Mesenchymal stem cell (in vitro differentiated cells and primary cell): ENCODE measurements at regions not wholly inside any gene's neighbourhood (a gene's known extent, or its start where the extent isn't known, plus 50 kb on each side); places are given as distances from the start of the nearest gene placed in this dataset.

Experiments used
- DNase-seq: peaks from one replicate; pipeline ENCODE4 v3.0.0-alpha.2; 2013
- H2AFZ ChIP-seq: one replicate; pipeline ENCODE4 v1.6.1; 2013; ENCODE audit warnings: low read depth, mild to moderate bottlenecking, control low read depth, inconsistent platforms, low read length, moderate library complexity
- H2AK5ac ChIP-seq: 2 replicates; pipeline ENCODE4 v1.6.1; 2013; ENCODE audit warnings: low read length, moderate library complexity, mild to moderate bottlenecking, inconsistent platforms; ENCODE audit not compliant: severe bottlenecking
- H2BK120ac ChIP-seq: one replicate; pipeline ENCODE4 v1.6.1; 2013; ENCODE audit warnings: low read depth, mild to moderate bottlenecking, inconsistent platforms, low read length, moderate library complexity
- H2BK12ac ChIP-seq, 2 experiments: one replicate each; pipeline ENCODE4 v1.6.1; 2013; ENCODE audit warnings: inconsistent platforms in 2 of 2, low read length in 2 of 2, mild to moderate bottlenecking in 2 of 2, moderate library complexity in 2 of 2, control low read depth in 1 of 2
- H2BK15ac ChIP-seq: one replicate; pipeline ENCODE4 v1.6.1; 2013; ENCODE audit warnings: mild to moderate bottlenecking, low read depth, inconsistent platforms; ENCODE audit not compliant: poor library complexity, severe bottlenecking
- H2BK5ac ChIP-seq: 2 replicates; pipeline ENCODE4 v1.6.1; 2013; ENCODE audit warnings: low read depth, mild to moderate bottlenecking, low read length, control low read depth, inconsistent platforms; ENCODE audit not compliant: poor library complexity, severe bottlenecking
- H3K14ac ChIP-seq, 2 experiments: one replicate each; pipeline ENCODE4 v1.6.1; 2013; ENCODE audit warnings: inconsistent platforms in 2 of 2, low read length in 2 of 2, control low read depth in 1 of 2, mild to moderate bottlenecking in 1 of 2, moderate library complexity in 1 of 2
- H3K18ac ChIP-seq, 2 experiments: one replicate each; pipeline ENCODE4 v1.6.1; 2013; ENCODE audit warnings: inconsistent platforms in 2 of 2, low read length in 2 of 2, control low read depth in 1 of 2, low read depth in 1 of 2, mild to moderate bottlenecking in 1 of 2
- H3K23ac ChIP-seq, 2 experiments: one replicate each; pipeline ENCODE4 v1.6.1; 2013; ENCODE audit warnings: inconsistent platforms in 2 of 2, low read length in 2 of 2, mild to moderate bottlenecking in 2 of 2, moderate library complexity in 2 of 2, control low read depth in 1 of 2
- H3K27ac ChIP-seq: 2 replicates; pipeline ENCODE4 v1.5.1; 2013; ENCODE audit warnings: mild to moderate bottlenecking, moderate library complexity, low read length, control low read depth, inconsistent platforms; ENCODE audit not compliant: poor library complexity, severe bottlenecking
- H3K27me3 ChIP-seq, 2 experiments: 2 replicates each; pipeline versions ENCODE4 v1.6.1 to v1.7.0; 2013; ENCODE audit warnings: low read length in 2 of 2, mild to moderate bottlenecking in 2 of 2, moderate library complexity in 2 of 2, control low read depth in 1 of 2, inconsistent platforms in 1 of 2; ENCODE audit not compliant: control insufficient read depth in 1 of 2, insufficient read depth in 1 of 2
- H3K36me3 ChIP-seq, 2 experiments: 2 replicates each; pipeline versions ENCODE4 v1.6.1 to v1.7.0; 2013; ENCODE audit warnings: low read length in 2 of 2, control low read depth in 1 of 2, inconsistent platforms in 1 of 2, low read depth in 1 of 2, mild to moderate bottlenecking in 1 of 2; ENCODE audit not compliant: insufficient read depth in 2 of 2, control insufficient read depth in 1 of 2
- H3K4ac ChIP-seq, 2 experiments: one replicate each; pipeline ENCODE4 v1.6.1; 2013; ENCODE audit warnings: inconsistent platforms in 2 of 2, low read length in 2 of 2, mild to moderate bottlenecking in 2 of 2, moderate library complexity in 2 of 2, control low read depth in 1 of 2, low read depth in 1 of 2
- H3K4me1 ChIP-seq: 2 replicates; pipeline ENCODE4 v1.6.1; 2013; ENCODE audit warnings: low read depth, low read length, control low read depth; ENCODE audit not compliant: control insufficient read depth, insufficient read depth
- H3K4me2 ChIP-seq: 2 replicates; pipeline ENCODE4 v1.6.1; 2013; ENCODE audit warnings: low read length, mild to moderate bottlenecking, inconsistent platforms; ENCODE audit not compliant: poor library complexity, severe bottlenecking
- H3K4me3 ChIP-seq, 2 experiments: 2 replicates each; pipeline versions ENCODE4 v1.5.1 to v1.7.0; 2013; ENCODE audit warnings: low read length in 2 of 2, mild to moderate bottlenecking in 2 of 2, control low read depth in 1 of 2, low read depth in 1 of 2; ENCODE audit not compliant: insufficient read depth in 1 of 2
- H3K79me1 ChIP-seq: replicated peaks from 2 replicates; pipeline ENCODE4 v1.6.1; 2013; ENCODE audit warnings: mild to moderate bottlenecking, control low read depth, low read length, inconsistent platforms; ENCODE audit not compliant: poor library complexity, severe bottlenecking
- H3K9ac ChIP-seq: 2 replicates; pipeline ENCODE4 v1.7.0; 2013; ENCODE audit warnings: mild to moderate bottlenecking, low read length, moderate library complexity
- H3K9me3 ChIP-seq: 2 replicates; pipeline ENCODE4 v1.7.0; 2013; ENCODE audit warnings: mild to moderate bottlenecking, low read length; ENCODE audit not compliant: control insufficient read depth
- H4K8ac ChIP-seq: one replicate; pipeline ENCODE4 v1.6.1; 2013; ENCODE audit warnings: inconsistent platforms, mild to moderate bottlenecking, low read length, moderate library complexity
- H4K91ac ChIP-seq: one replicate; pipeline ENCODE4 v1.6.1; 2013; ENCODE audit warnings: mild to moderate bottlenecking, low read length, inconsistent platforms
- WGBS: methylation state at CpG from one replicate; pipeline ENCODE4 v1.1.7; 2013; ENCODE audit warnings: mixed read lengths; 5-methylcytosine and 5-hydroxymethylcytosine counted together

GRCh38 chr12:115806000-115806399 is 471.5 kb downstream of the MED13L start:
- H2AFZ ChIP-seq: no peak overlapping the region
- no peak for DNase-seq
- no peaks in the 10 kb centered on the region for H3K4me1 ChIP-seq
- peaks cover 2% of the 10 kb centered on the region for H3K9me3 ChIP-seq
- no peak overlapping the region for H2BK15ac ChIP-seq
- no peak overlapping the region for H4K8ac ChIP-seq
- H3K4me3 ChIP-seq: no peak overlapping the region
- H2BK5ac ChIP-seq: no peak overlapping the region
- H2AK5ac ChIP-seq: no peak overlapping the region
- H3K14ac ChIP-seq: no peak overlapping the region
- H3K4me2 ChIP-seq: no peak overlapping the region
- no peaks in the 10 kb centered on the region for H3K36me3 ChIP-seq
- peaks cover 0 to 29% of the 10 kb centered on the region in 2 experiments for H3K27me3 ChIP-seq
- H3K23ac ChIP-seq: no peak overlapping the region
- no peak overlapping the region for H4K91ac ChIP-seq
- H3K79me1 ChIP-seq: no peaks in the 10 kb centered on the region
- no peak overlapping the region for H2BK12ac ChIP-seq
- 66% methylated on average over 2 of the region's 3 CpGs for WGBS
- H3K9ac ChIP-seq: no peak overlapping the region
- H3K4ac ChIP-seq: no peak overlapping the region
- H2BK120ac ChIP-seq: no peak overlapping the region
- H3K27ac ChIP-seq: no peak overlapping the region
- H3K18ac ChIP-seq: no peak overlapping the region

GRCh38 chr12:115802767-115803166 is 474.7 kb downstream of the MED13L start:
- Histone ChIP-seq H3K18ac (no peak overlapping the region), H3K23ac (no peak overlapping the region), H2AK5ac (no peak overlapping the region), H3K79me1 (no peaks in the 10 kb centered on the region), H3K4me3 (no peak overlapping the region), H3K4ac (no peak overlapping the region), H2BK5ac (no peak overlapping the region), H2BK15ac (no peak overlapping the region), H3K9me3 (no peaks in the 10 kb centered on the region), H2BK12ac (no peak overlapping the region), H3K27me3 (peaks cover 0 to 12% of the 10 kb centered on the region in 2 experiments), H4K8ac (no peak overlapping the region), H3K4me1 (no peaks in the 10 kb centered on the region), H2AFZ (no peak overlapping the region), H3K36me3 (no peaks in the 10 kb centered on the region), H3K9ac (no peak overlapping the region), H4K91ac (no peak overlapping the region), H3K27ac (no peak overlapping the region), H3K14ac (no peak overlapping the region), H3K4me2 (no peak overlapping the region), H2BK120ac (no peak overlapping the region)
- WGBS: 79% methylated on average over 3 of the region's 3 CpGs
- no peak for DNase-seq

GRCh38 chr12:115801871-115802270 is 475.6 kb downstream of the MED13L start:
- no peak overlapping the region for H2AFZ ChIP-seq
- H3K9ac ChIP-seq: no peak overlapping the region
- H3K23ac ChIP-seq: no peak overlapping the region
- DNase-seq: no peak
- WGBS: 17% methylated on average over 3 of the region's 3 CpGs
- H3K4me1 ChIP-seq: no peaks in the 10 kb centered on the region
- no peak overlapping the region for H2BK15ac ChIP-seq
- no peak overlapping the region for H3K4me2 ChIP-seq
- H2BK12ac ChIP-seq: no peak overlapping the region
- no peak overlapping the region for H2BK120ac ChIP-seq
- no peak overlapping the region for H3K18ac ChIP-seq
- H2BK5ac ChIP-seq: no peak overlapping the region
- H3K4ac ChIP-seq: no peak overlapping the region
- H3K79me1 ChIP-seq: no peaks in the 10 kb centered on the region
- no peak overlapping the region for H4K91ac ChIP-seq
- H3K36me3 ChIP-seq: no peaks in the 10 kb centered on the region
- no peak overlapping the region for H4K8ac ChIP-seq
- H3K27me3 ChIP-seq: peaks cover 0 to 12% of the 10 kb centered on the region in 2 experiments
- no peaks in the 10 kb centered on the region for H3K9me3 ChIP-seq
- H3K14ac ChIP-seq: no peak overlapping the region
- no peak overlapping the region for H3K27ac ChIP-seq
- no peak overlapping the region for H2AK5ac ChIP-seq
- H3K4me3 ChIP-seq: no peak overlapping the region

GRCh38 chr12:115799610-115800009 is 477.9 kb downstream of the MED13L start:
- Histone ChIP-seq H3K79me1 (no peaks in the 10 kb centered on the region), H3K9ac (no peak overlapping the region), H3K4ac (no peak overlapping the region), H2AFZ (no peak overlapping the region), H3K4me2 (no peak overlapping the region), H3K27ac (no peak overlapping the region), H3K18ac (no peak overlapping the region), H2BK15ac (no peak overlapping the region), H3K36me3 (no peaks in the 10 kb centered on the region), H2BK12ac (no peak overlapping the region), H2BK5ac (no peak overlapping the region), H3K4me1 (no peaks in the 10 kb centered on the region), H2BK120ac (no peak overlapping the region), H3K14ac (no peak overlapping the region), H3K9me3 (no peaks in the 10 kb centered on the region), H3K27me3 (peaks cover 0 to 12% of the 10 kb centered on the region in 2 experiments), H3K4me3 (no peak overlapping the region), H3K23ac (no peak overlapping the region), H4K8ac (no peak overlapping the region), H4K91ac (no peak overlapping the region), H2AK5ac (no peak overlapping the region)
- WGBS: 89% methylated on average over 4 of the region's 4 CpGs
- no peak for DNase-seq
